Activated CD8-positive, alpha-beta T cell treated with anti-CD3 and anti-CD28 coated beads, Interleukin-2, amount 10 ng/mL, durations not matched to agents 7 days and 5 days (primary cell): ENCODE measurements at regions not wholly inside any gene's neighbourhood (a gene's known extent, or its start where the extent isn't known, plus 50 kb on each side); places are given as distances from the start of the nearest gene placed in this dataset.
"Not testable (repeated sequence)": the region's sequence is repeated elsewhere in the genome, so short reads cannot be mapped to it uniquely, and the experiment has no call there.

Experiments
- ATAC-seq: fragments of 150-1000 bp; cut with Tn5 transposase; one replicate; pipeline ENCODE4 v1.10.0; 2021; ENCODE audit warnings: moderate library complexity
- CTCF ChIA-PET: fragments of 350-600 bp; sonication (Branson Sonifier 250); formaldehyde crosslinking; loops from one replicate; lab custom pipeline; 2021; ENCODE audit warnings: antibody characterized with exemption; lab: Charles Lee
- POLR2A ChIA-PET: fragments of 350-600 bp; sonication (Branson Sonifier 250); formaldehyde crosslinking; loops from one replicate; lab custom pipeline; 2021; ENCODE audit warnings: antibody characterized with exemption; lab: Charles Lee
- DNase-seq: peaks from one replicate; pipeline ENCODE4 v3.0.0-alpha.2; 2020
- H3K27ac Mint-ChIP-seq: one replicate; pipeline ENCODE4 v1.8.0; 2021; ENCODE audit warnings: mild to moderate bottlenecking, mixed read lengths
- H3K27me3 Mint-ChIP-seq: one replicate; pipeline ENCODE4 v1.8.0; 2021; ENCODE audit warnings: low read depth, mixed read lengths
- H3K36me3 Mint-ChIP-seq: one replicate; pipeline ENCODE4 v1.8.0; 2021; ENCODE audit warnings: low read depth, mixed read lengths
- H3K4me1 Mint-ChIP-seq: one replicate; pipeline ENCODE4 v1.8.0; 2021; ENCODE audit warnings: low read depth, mixed read lengths
- H3K4me3 Mint-ChIP-seq: one replicate; pipeline ENCODE4 v1.8.0; 2021; ENCODE audit warnings: mild to moderate bottlenecking, mixed read lengths
- H3K9me3 Mint-ChIP-seq: one replicate; pipeline ENCODE4 v1.8.0; 2022; ENCODE audit warnings: mixed read lengths; ENCODE audit not compliant: insufficient read depth

DNA sequence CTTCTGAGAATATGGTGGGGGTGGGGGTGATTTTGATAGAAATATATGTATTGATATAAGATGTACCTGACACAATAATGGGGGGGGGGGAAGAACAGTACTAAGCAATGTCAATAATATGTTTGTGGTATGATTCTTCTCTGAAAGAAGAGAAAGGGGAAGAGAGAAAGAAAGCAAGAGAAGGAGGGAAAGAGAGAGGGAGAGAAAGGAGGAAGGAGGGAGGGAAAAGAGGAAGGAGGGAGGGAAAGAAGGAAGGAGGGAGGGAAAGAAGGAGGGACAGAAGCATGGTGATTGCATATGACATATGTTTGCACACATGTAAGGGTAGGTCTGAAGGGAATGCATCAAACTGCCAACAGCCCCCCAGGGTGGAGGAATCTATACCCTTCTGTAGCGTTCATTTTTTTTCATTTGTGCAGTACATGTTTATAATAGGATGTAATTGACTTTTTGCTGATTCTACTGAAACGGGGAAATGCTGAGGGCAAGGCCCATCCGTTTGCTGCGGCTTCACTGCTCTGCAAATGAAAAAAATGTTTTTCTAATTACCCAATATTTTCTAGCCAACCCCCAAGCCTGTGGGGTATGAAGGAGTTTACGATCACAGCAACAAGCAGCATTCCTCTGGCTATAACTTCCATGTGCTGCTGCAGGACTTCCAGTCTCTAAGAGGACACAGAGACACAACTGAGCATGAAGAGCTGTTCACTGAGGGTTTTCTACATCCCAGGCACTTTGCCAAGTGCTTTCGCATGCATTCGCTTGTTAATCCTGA lies 119.3 kb upstream of the ZC3H12A start:
- no peak for DNase-seq
- CTCF ChIA-PET = no interaction called here

DNA sequence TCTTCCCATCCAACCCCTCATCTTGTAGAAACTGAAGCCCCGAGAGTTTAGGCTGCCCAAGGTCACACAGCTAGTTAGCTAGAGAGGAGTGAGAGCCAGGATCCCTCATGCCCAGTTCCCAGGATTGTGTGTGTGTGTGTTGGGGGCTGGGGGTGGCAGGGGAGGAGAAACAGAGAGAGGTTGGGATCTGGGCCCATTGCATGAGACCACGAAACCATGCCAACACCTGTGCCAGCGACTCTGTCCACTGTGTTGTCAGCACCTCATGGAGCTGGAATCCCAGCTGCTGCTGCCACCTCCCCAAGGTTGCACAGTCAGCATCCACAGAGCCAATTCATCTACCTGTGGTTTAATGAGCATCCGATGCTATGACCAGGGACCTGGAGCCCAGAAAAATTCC lies 115.4 kb upstream of the ZC3H12A start:
- H3K9me3 Mint-ChIP-seq = no peaks in the 10 kb centered on the region
- no peak overlapping the region for H3K4me3 Mint-ChIP-seq
- ChIA-PET POLR2A (no interaction called here), CTCF (no interaction called here)
- no peak for ATAC-seq
- no peaks in the 10 kb centered on the region for H3K4me1 Mint-ChIP-seq
- H3K36me3 Mint-ChIP-seq = no peaks in the 10 kb centered on the region
- peaks cover 11% of the 10 kb centered on the region for H3K27me3 Mint-ChIP-seq
- H3K27ac Mint-ChIP-seq = no peak overlapping the region
- DNase-seq = no peak

More for the DNA sequence above, 119.3 kb upstream of the ZC3H12A start:
- H3K27ac Mint-ChIP-seq = no peak overlapping the region
- POLR2A ChIA-PET = no interaction called here
- ATAC-seq = no peak
- no peaks in the 10 kb centered on the region for H3K36me3 Mint-ChIP-seq
- peaks cover 3% of the 10 kb centered on the region for H3K27me3 Mint-ChIP-seq
- H3K4me1 Mint-ChIP-seq = no peaks in the 10 kb centered on the region
- H3K4me3 Mint-ChIP-seq = no peak overlapping the region
- no peaks in the 10 kb centered on the region for H3K9me3 Mint-ChIP-seq

DNA sequence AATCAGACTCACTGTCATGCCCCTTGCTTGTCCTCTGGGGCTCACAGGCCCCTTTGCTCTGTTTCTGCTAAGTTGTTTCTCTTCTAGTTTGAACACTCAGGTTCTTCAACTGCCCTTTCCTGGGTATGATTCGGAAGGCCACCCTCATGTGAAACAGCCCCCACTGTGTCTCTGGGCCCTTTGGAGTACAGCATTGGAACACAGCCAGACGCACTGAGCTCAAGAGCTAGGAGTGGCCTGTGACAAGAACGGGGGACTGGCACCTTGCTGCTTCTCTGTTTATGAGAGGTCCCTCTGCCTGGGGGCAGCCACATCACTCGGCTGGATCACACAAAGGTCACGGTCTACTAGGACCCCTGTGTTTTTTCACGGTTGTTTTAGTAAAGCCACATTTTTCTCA lies 114.4 kb upstream of the ZC3H12A start:
- peaks cover 16% of the 10 kb centered on the region for H3K27me3 Mint-ChIP-seq

DNA sequence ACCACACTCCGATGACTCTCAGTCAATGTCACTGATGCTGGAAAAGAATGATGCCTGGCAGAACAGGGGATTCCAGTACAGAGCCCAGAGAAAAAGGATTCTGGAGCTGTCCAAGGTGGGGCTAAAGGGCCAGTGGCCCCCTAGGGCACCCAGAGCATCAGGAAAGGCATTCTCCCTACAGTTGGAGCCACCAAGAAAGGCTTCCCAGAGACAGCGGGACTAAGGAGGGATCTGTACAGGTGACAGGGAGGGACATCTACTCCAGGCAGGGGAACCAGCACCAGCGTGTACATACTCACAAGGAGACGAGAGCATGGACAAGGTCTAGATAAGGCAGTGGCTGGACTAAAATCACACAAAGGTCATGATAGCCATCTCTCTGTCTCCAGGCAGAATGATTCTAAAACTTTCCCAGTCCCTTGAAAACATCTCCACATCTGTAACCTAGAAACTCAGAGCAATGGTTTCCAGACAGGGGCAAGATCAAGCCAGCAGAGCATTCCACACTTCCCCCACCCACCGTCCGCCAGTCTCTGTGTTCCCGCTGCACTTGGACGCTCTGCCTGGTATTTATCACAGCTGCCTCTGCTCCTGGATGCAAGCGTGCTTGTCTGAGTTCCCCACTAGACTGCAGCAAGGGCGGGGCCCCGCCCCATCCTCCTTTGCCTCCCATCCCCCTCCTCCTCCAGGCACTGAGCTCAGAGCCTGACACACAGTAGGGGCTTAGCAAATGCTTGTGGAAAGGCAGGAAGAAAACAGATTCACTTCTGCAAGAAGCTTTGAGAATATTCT lies 111.6 kb upstream of the ZC3H12A start:
- Mint-ChIP-seq H3K27me3 (peaks cover 22% of the 10 kb centered on the region), H3K36me3 (no peaks in the 10 kb centered on the region), H3K4me1 (no peaks in the 10 kb centered on the region), H3K9me3 (no peaks in the 10 kb centered on the region), H3K4me3 (no peak overlapping the region), H3K27ac (no peak overlapping the region)
- ChIA-PET CTCF (no interaction called here), POLR2A (no interaction called here)
- DNase-seq = no peak
- ATAC-seq = no peak

More for the DNA sequence above, 114.4 kb upstream of the ZC3H12A start:
- CTCF ChIA-PET = no interaction called here
- ATAC-seq (no peak), DNase-seq (no peak)
- POLR2A ChIA-PET = no interaction called here
- H3K27ac Mint-ChIP-seq = no peak overlapping the region
- no peaks in the 10 kb centered on the region for H3K4me1 Mint-ChIP-seq
- H3K9me3 Mint-ChIP-seq = no peaks in the 10 kb centered on the region
- no peak overlapping the region for H3K4me3 Mint-ChIP-seq
- no peaks in the 10 kb centered on the region for H3K36me3 Mint-ChIP-seq

- Mint-ChIP-seq H3K4me1 (no peaks in the 10 kb centered on the region), H3K36me3 (no peaks in the 10 kb centered on the region), H3K27me3 (peaks cover 22% of the 10 kb centered on the region), H3K4me3 (no peak overlapping the region), H3K27ac (no peak overlapping the region), H3K9me3 (no peaks in the 10 kb centered on the region)
- DNase-seq (no peak), ATAC-seq (no peak)
- POLR2A ChIA-PET = no interaction called here
- CTCF ChIA-PET = no interaction called here
Measured at GRCh38 chr1:37363535-37363934, 110.8 kb upstream of the ZC3H12A start.

DNA sequence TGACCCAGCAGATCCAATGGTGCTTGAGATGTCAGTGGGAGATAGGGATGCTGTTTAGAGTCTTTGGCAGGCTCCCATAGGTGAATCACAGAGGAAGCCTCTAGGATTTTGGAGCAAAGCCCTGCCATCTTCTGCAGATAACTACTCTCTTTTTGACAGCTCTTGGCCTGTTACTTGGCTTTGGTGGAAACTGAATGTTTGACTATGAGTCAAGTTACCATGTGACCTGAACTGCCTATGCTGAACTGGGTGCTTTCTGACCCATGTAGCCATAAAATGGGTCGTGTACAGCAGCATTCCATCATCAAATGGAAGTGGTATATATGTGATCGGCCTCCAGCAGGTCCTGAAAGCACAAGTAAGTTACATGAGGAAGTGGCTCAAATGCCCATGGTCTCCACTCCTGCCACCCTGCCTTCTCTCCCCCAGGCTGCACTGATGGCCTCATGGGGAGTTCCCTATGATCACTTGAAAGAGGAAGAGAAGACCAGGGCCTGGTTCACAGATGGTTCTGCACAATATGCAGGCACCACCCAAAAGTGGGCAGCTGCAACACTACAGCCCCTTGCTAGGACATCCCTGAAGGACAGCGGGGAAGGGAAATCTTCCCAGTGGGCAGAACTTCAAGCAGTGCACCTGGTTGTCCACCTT lies 105.6 kb upstream of the ZC3H12A start:
- DNase-seq, H3K27ac Mint-ChIP-seq, ATAC-seq, POLR2A ChIA-PET, H3K4me3 Mint-ChIP-seq, H3K4me1 Mint-ChIP-seq, H3K9me3 Mint-ChIP-seq, CTCF ChIA-PET, H3K36me3 Mint-ChIP-seq: not testable (repeated sequence)
- H3K27me3 Mint-ChIP-seq = peaks cover 13% of the 10 kb centered on the region

GRCh38 chr1:37372302-37372701 lies 102.1 kb upstream of the ZC3H12A start:
- DNase-seq (no peak), ATAC-seq (no peak)
- H3K27ac Mint-ChIP-seq = no peak overlapping the region
- H3K4me3 Mint-ChIP-seq = no peak overlapping the region
- ChIA-PET CTCF (interaction anchor here (1.0 kb wide), 1 partner anchor 62 kb away, joined by 3 read pairs; no protein-coding TSS in a partner anchor), POLR2A (no interaction called here)
- H3K9me3 Mint-ChIP-seq = no peaks in the 10 kb centered on the region
- peaks cover 3% of the 10 kb centered on the region for H3K27me3 Mint-ChIP-seq
- no peaks in the 10 kb centered on the region for H3K4me1 Mint-ChIP-seq
- H3K36me3 Mint-ChIP-seq = no peaks in the 10 kb centered on the region

GRCh38 chr1:37372711-37373110 lies 101.7 kb upstream of the ZC3H12A start:
- DNase-seq (no peak), ATAC-seq (no peak)
- no peaks in the 10 kb centered on the region for H3K4me1 Mint-ChIP-seq
- H3K36me3 Mint-ChIP-seq = no peaks in the 10 kb centered on the region
- no peak overlapping the region for H3K27ac Mint-ChIP-seq
- POLR2A ChIA-PET = no interaction called here
- H3K9me3 Mint-ChIP-seq = no peaks in the 10 kb centered on the region
- CTCF ChIA-PET = interaction anchor here (1.0 kb wide), 1 partner anchor 62 kb away, joined by 3 read pairs; no protein-coding TSS in a partner anchor
- H3K4me3 Mint-ChIP-seq = no peak overlapping the region
- peaks cover 5% of the 10 kb centered on the region for H3K27me3 Mint-ChIP-seq

DNA sequence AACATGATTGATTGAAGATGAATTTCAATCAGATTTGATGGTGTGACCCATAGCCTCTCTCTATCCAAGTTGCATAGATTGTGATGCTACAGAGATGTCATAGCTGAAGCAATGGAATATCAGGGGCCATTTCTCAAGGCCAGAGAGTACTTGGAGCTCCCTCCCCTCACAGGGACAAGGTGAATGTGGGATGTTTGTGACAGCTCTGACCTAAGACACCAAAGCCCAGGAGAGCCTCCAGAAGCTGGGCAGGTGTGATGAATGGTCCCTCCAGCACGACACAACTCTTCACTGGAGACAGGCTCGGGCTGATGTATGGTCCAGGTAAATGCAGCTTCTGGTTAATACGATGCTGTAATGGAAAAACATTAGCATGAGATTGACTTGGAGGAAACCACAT lies 101.0 kb upstream of the ZC3H12A start:
- Mint-ChIP-seq H3K9me3 (no peaks in the 10 kb centered on the region), H3K4me3 (no peak overlapping the region), H3K27me3 (peaks cover 12% of the 10 kb centered on the region), H3K27ac (no peak overlapping the region), H3K4me1 (no peaks in the 10 kb centered on the region), H3K36me3 (no peaks in the 10 kb centered on the region)
- CTCF ChIA-PET = interaction anchor here (1.0 kb wide), 1 partner anchor 61 kb away, joined by 3 read pairs; no protein-coding TSS in a partner anchor
- no peak for DNase-seq
- POLR2A ChIA-PET = no interaction called here
- no peak for ATAC-seq

GRCh38 chr1:37380546-37380945 lies 93.8 kb upstream of the ZC3H12A start:
- H3K27ac Mint-ChIP-seq, CTCF ChIA-PET, H3K36me3 Mint-ChIP-seq, ATAC-seq, H3K9me3 Mint-ChIP-seq, DNase-seq, H3K4me3 Mint-ChIP-seq, POLR2A ChIA-PET, H3K4me1 Mint-ChIP-seq: not testable (repeated sequence)
- peaks cover 15% of the 10 kb centered on the region for H3K27me3 Mint-ChIP-seq

- H3K27me3 Mint-ChIP-seq = peaks cover 4% of the 10 kb centered on the region
Measured at GRCh38 chr1:37387854-37388253, 86.5 kb upstream of the ZC3H12A start.

GRCh38 chr1:37389327-37389726 lies 85.1 kb upstream of the ZC3H12A start:
- DNase-seq (no peak), ATAC-seq (no peak)
- Mint-ChIP-seq H3K4me1 (no peaks in the 10 kb centered on the region), H3K4me3 (no peak overlapping the region), H3K36me3 (no peaks in the 10 kb centered on the region), H3K27me3 (peaks cover 7% of the 10 kb centered on the region), H3K27ac (no peak overlapping the region), H3K9me3 (no peaks in the 10 kb centered on the region)
- ChIA-PET POLR2A (no interaction called here), CTCF (no interaction called here)

More at GRCh38 chr1:37387854-37388253, 86.5 kb upstream of the ZC3H12A start:
- ATAC-seq (no peak), DNase-seq (no peak)
- no peak overlapping the region for H3K27ac Mint-ChIP-seq
- ChIA-PET CTCF (no interaction called here), POLR2A (no interaction called here)
- no peaks in the 10 kb centered on the region for H3K36me3 Mint-ChIP-seq
- H3K4me3 Mint-ChIP-seq = no peak overlapping the region
- no peaks in the 10 kb centered on the region for H3K9me3 Mint-ChIP-seq
- no peaks in the 10 kb centered on the region for H3K4me1 Mint-ChIP-seq
